Rectal smooth muscle tissue (tissue), 1 donor: ENCODE measurements at regions not wholly inside any gene's neighbourhood (a gene's known extent, or its start where the extent isn't known, plus 50 kb on each side); places are given as distances from the start of the nearest gene placed in this dataset.

ENCODE experiments used
- H3K27ac ChIP-seq: one replicate; pipeline ENCODE4 v1.7.0; 2013; ENCODE audit warnings: low read depth, low read length, inconsistent platforms
- H3K27me3 ChIP-seq: one replicate; pipeline ENCODE4 v1.7.0; 2013; ENCODE audit warnings: low read length; ENCODE audit not compliant: control insufficient read depth, insufficient read depth
- H3K36me3 ChIP-seq: one replicate; pipeline ENCODE4 v1.7.0; 2013; ENCODE audit warnings: low read length; ENCODE audit not compliant: control insufficient read depth, insufficient read depth
- H3K4me1 ChIP-seq: one replicate; pipeline ENCODE4 v1.7.0; 2013; ENCODE audit warnings: low read length; ENCODE audit not compliant: control insufficient read depth, insufficient read depth
- H3K4me3 ChIP-seq: one replicate; pipeline ENCODE4 v1.7.0; 2013; ENCODE audit warnings: low read length
- H3K9ac ChIP-seq: one replicate; pipeline ENCODE4 v1.7.0; 2013; ENCODE audit warnings: low read length

GRCh38 chr4:126715067-126715466 is 917.7 kb upstream of the INTU start:
- no peaks in the 10 kb centered on the region for H3K27me3 ChIP-seq
- H3K4me3 ChIP-seq = no peak overlapping the region
- no peaks in the 10 kb centered on the region for H3K4me1 ChIP-seq
- no peak overlapping the region for H3K27ac ChIP-seq
- no peaks in the 10 kb centered on the region for H3K36me3 ChIP-seq
- H3K9ac ChIP-seq = no peak overlapping the region

GRCh38 chr4:126715681-126716080 is 917.1 kb upstream of the INTU start:
- H3K4me3 ChIP-seq = no peak overlapping the region
- no peaks in the 10 kb centered on the region for H3K36me3 ChIP-seq
- H3K27me3 ChIP-seq = no peaks in the 10 kb centered on the region
- H3K4me1 ChIP-seq = no peaks in the 10 kb centered on the region
- no peak overlapping the region for H3K9ac ChIP-seq
- H3K27ac ChIP-seq = no peak overlapping the region

- no peak overlapping the region for H3K9ac ChIP-seq
- H3K36me3 ChIP-seq = no peaks in the 10 kb centered on the region
- no peaks in the 10 kb centered on the region for H3K27me3 ChIP-seq
- H3K27ac ChIP-seq = no peak overlapping the region
- H3K4me1 ChIP-seq = no peaks in the 10 kb centered on the region
- no peak overlapping the region for H3K4me3 ChIP-seq
Measured at GRCh38 chr4:126718136-126718535, 914.6 kb upstream of the INTU start.

- no peak overlapping the region for H3K27ac ChIP-seq
- H3K9ac ChIP-seq = no peak overlapping the region
- no peaks in the 10 kb centered on the region for H3K36me3 ChIP-seq
- H3K4me1 ChIP-seq = no peaks in the 10 kb centered on the region
- no peak overlapping the region for H3K4me3 ChIP-seq
- H3K27me3 ChIP-seq = no peaks in the 10 kb centered on the region
Measured at GRCh38 chr4:126719852-126720251, 912.9 kb upstream of the INTU start.

- no peaks in the 10 kb centered on the region for H3K4me1 ChIP-seq
- no peaks in the 10 kb centered on the region for H3K36me3 ChIP-seq
- no peak overlapping the region for H3K27ac ChIP-seq
- H3K27me3 ChIP-seq = no peaks in the 10 kb centered on the region
- no peak overlapping the region for H3K4me3 ChIP-seq
- no peak overlapping the region for H3K9ac ChIP-seq
Measured at GRCh38 chr4:126725906-126726305, 906.9 kb upstream of the INTU start.

- H3K9ac ChIP-seq = no peak overlapping the region
- no peaks in the 10 kb centered on the region for H3K36me3 ChIP-seq
- H3K27me3 ChIP-seq = no peaks in the 10 kb centered on the region
- H3K27ac ChIP-seq = no peak overlapping the region
- no peak overlapping the region for H3K4me3 ChIP-seq
- no peaks in the 10 kb centered on the region for H3K4me1 ChIP-seq
Measured at GRCh38 chr4:126727461-126727860, 905.3 kb upstream of the INTU start.

- Histone ChIP-seq H3K9ac (no peak overlapping the region), H3K36me3 (no peaks in the 10 kb centered on the region), H3K27ac (no peak overlapping the region), H3K27me3 (no peaks in the 10 kb centered on the region), H3K4me1 (no peaks in the 10 kb centered on the region), H3K4me3 (no peak overlapping the region)
Measured at GRCh38 chr4:126731062-126731461, 901.7 kb upstream of the INTU start.

GRCh38 chr4:126733301-126733700 is 899.5 kb upstream of the INTU start:
- Histone ChIP-seq H3K9ac (no peak overlapping the region), H3K27ac (no peak overlapping the region), H3K4me1 (no peaks in the 10 kb centered on the region), H3K36me3 (no peaks in the 10 kb centered on the region), H3K4me3 (no peak overlapping the region), H3K27me3 (no peaks in the 10 kb centered on the region)

GRCh38 chr4:126734465-126734864 is 898.3 kb upstream of the INTU start:
- Histone ChIP-seq H3K4me1 (no peaks in the 10 kb centered on the region), H3K27ac (no peak overlapping the region), H3K27me3 (no peaks in the 10 kb centered on the region), H3K9ac (no peak overlapping the region), H3K36me3 (no peaks in the 10 kb centered on the region), H3K4me3 (no peak overlapping the region)

- Histone ChIP-seq H3K4me3 (no peak overlapping the region), H3K4me1 (no peaks in the 10 kb centered on the region), H3K36me3 (no peaks in the 10 kb centered on the region), H3K27me3 (no peaks in the 10 kb centered on the region), H3K27ac (no peak overlapping the region), H3K9ac (no peak overlapping the region)
Measured at GRCh38 chr4:126735294-126736132, 897.2 kb upstream of the INTU start.

GRCh38 chr4:126736133-126736518 is 896.6 kb upstream of the INTU start:
- no peak overlapping the region for H3K27ac ChIP-seq
- no peaks in the 10 kb centered on the region for H3K36me3 ChIP-seq
- no peak overlapping the region for H3K9ac ChIP-seq
- no peaks in the 10 kb centered on the region for H3K4me1 ChIP-seq
- no peak overlapping the region for H3K4me3 ChIP-seq
- H3K27me3 ChIP-seq = no peaks in the 10 kb centered on the region

GRCh38 chr4:126737899-126738526 is 894.7 kb upstream of the INTU start:
- Histone ChIP-seq H3K36me3 (no peaks in the 10 kb centered on the region), H3K9ac (no peak overlapping the region), H3K4me3 (no peak overlapping the region), H3K4me1 (no peaks in the 10 kb centered on the region), H3K27me3 (no peaks in the 10 kb centered on the region), H3K27ac (no peak overlapping the region)

GRCh38 chr4:126738527-126738923 is 894.2 kb upstream of the INTU start:
- Histone ChIP-seq H3K4me1 (no peaks in the 10 kb centered on the region), H3K9ac (no peak overlapping the region), H3K36me3 (no peaks in the 10 kb centered on the region), H3K4me3 (no peak overlapping the region), H3K27ac (no peak overlapping the region), H3K27me3 (no peaks in the 10 kb centered on the region)
